GM20000 (cell line): ENCODE measurements at regions not wholly inside any gene's neighbourhood (a gene's known extent, or its start where the extent isn't known, plus 50 kb on each side); places are given as distances from the start of the nearest gene placed in this dataset.

Source experiments
- DNase-seq: peaks from one replicate; pipeline ENCODE4 v3.0.0; 2012; ENCODE audit warnings: low spot score
- TF ChIP-seq, protein P1 (sequence below): IDR thresholded peaks from 2 replicates; pipeline ENCODE4 v1.5.1; 2012; ENCODE audit warnings: mild to moderate bottlenecking, control low read depth; ENCODE audit errors: extremely low read depth, missing control alignments

- no peak for DNase-seq
- TF ChIP-seq, protein P1, sequence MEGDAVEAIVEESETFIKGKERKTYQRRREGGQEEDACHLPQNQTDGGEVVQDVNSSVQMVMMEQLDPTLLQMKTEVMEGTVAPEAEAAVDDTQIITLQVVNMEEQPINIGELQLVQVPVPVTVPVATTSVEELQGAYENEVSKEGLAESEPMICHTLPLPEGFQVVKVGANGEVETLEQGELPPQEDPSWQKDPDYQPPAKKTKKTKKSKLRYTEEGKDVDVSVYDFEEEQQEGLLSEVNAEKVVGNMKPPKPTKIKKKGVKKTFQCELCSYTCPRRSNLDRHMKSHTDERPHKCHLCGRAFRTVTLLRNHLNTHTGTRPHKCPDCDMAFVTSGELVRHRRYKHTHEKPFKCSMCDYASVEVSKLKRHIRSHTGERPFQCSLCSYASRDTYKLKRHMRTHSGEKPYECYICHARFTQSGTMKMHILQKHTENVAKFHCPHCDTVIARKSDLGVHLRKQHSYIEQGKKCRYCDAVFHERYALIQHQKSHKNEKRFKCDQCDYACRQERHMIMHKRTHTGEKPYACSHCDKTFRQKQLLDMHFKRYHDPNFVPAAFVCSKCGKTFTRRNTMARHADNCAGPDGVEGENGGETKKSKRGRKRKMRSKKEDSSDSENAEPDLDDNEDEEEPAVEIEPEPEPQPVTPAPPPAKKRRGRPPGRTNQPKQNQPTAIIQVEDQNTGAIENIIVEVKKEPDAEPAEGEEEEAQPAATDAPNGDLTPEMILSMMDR, result no peak
Measured at GRCh38 chr4:137375111-137375850, 157.0 kb downstream of the PCDH18 start.

DNA sequence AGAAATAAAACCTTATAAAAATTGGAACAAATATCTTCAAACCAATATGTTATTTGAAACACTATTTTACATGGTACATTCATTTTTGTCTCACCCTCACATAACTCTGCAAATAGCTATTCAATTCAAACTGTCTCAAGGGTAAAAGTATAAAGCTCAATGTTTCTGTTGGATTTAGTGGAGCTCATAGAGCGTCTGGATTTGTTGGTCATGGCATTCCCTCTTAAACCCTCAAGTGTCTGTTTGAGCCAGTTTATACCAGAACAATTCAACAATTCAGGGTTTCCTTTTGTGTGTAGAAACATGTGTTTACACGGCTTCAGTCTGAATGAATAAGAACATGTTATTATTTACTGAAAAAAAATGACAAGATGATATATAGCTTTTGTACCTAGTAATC, 161.6 kb downstream of the PCDH18 start:
- DNase-seq, result no peak

GRCh38 chr4:137370206-137370633, 162.1 kb downstream of the PCDH18 start:
- no peak for DNase-seq
- TF ChIP-seq, protein P1, result no peak

More for the DNA sequence above, 161.6 kb downstream of the PCDH18 start:
- TF ChIP-seq, protein P1, result no peak

DNA sequence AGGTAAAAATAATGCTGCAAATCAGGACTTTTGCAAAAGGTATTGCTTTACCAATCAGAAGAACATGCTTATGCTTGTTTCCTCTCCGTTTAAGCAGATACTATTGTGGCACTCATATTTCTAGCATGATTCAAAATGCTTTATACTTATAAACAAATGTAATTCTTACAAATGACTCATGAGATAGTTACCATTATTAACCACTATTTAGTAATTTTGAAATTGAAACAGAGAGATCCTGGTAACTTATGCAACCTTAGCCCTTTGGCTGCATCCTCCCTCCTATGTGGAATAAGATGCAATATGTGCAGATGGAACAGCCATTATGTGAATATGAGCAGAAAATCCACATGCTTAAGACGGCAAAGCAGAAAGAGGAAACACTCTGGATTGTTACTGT, 164.7 kb downstream of the PCDH18 start:
- no peak for DNase-seq
- TF ChIP-seq, protein P1, result no peak

DNA sequence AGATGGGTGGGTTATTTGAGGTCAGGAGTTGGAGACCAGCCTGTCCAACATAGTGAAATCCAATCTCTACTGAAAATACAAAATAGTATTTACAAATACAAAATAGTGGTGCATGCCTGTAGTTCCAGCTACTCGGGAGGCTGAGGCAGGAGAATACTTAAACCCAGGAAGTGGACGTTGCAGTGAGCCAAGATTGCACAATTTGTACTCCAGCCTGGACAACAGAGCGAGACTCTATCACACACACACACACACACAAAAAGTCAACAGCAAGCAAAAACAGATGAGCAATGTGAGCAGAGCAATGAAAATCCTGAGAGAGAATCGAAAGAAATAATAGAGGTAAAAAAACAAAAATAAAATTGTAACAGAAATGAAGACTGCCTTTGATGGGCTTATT, 168.8 kb downstream of the PCDH18 start:
- TF ChIP-seq, protein P1, result no peak
- DNase-seq, result no peak

- TF ChIP-seq, protein P1, result no peak
- DNase-seq, result no peak
Measured at GRCh38 chr4:137361756-137362470, 170.4 kb downstream of the PCDH18 start.

DNA sequence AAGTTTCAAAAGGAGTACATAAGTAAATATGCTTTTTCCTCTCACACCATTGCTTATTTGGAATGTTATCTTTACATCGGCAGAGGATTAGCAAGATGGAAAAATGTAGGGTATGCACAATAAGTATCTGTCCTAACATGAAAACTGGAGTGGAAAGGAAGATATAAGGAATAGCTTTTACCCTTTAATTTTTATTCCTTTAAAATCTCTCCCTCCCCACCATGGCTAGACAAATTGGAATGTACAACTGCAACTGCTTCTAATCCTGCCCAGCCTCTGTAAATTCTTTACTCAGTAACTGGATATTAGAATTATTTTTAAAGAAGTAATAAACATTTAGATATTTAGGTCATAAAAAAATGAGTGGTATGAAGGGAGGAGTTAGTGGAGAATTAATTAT, 171.5 kb downstream of the PCDH18 start:
- TF ChIP-seq, protein P1, result no peak
- DNase-seq, result no peak
